Right hindlimb (tissue), 1 donor: ENCODE measurements at regions not wholly inside any gene's neighbourhood (a gene's known extent, or its start where the extent isn't known, plus 50 kb on each side); places are given as distances from the start of the nearest gene placed in this dataset.

ENCODE experiments used
- DNase-seq: peaks from one replicate; pipeline ENCODE4 v3.0.0-alpha.2; 2018

DNA sequence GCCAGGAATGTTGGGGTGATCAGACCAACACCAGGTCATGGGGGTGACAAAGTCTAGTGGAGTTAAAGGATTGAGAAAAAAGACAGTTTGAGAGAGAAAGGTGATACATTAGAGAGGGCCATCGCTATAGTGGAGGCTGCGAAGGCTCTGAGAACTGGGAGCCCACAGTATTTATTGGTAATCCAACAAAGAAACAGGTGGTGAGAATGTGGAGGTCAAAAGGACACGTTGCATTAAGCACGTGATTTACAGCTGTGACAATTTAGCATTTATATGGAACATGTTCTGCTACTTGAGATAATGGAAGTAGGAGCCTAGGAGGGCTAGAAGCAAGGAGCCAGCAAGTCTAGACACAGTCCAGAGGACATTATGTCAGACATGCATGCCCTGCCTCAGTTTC lies 2086.5 kb upstream of the C9orf72 start:
- DNase-seq = no peak

GRCh38 chr9:29668732-29669131 lies 2095.5 kb upstream of the C9orf72 start:
- no peak for DNase-seq

DNA sequence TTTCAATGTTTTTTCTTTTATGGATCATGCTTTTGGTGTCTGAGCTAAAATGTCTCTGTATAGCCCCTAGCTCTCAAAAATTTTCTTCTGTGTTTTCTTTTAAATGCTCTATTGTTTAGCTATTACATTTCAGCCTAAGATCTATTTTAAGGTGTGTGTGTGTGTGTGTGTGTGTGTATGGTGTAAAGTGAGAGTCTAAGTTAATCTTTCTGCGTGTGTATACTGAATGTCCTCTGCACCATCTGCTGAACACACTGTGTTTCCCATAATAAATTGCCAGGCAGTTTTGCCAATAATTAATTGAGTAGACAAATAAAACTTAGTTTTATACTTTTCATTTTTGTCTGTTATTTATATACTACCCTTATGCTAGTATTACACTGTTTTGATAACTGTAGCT lies 2096.3 kb upstream of the C9orf72 start:
- no peak for DNase-seq

DNA sequence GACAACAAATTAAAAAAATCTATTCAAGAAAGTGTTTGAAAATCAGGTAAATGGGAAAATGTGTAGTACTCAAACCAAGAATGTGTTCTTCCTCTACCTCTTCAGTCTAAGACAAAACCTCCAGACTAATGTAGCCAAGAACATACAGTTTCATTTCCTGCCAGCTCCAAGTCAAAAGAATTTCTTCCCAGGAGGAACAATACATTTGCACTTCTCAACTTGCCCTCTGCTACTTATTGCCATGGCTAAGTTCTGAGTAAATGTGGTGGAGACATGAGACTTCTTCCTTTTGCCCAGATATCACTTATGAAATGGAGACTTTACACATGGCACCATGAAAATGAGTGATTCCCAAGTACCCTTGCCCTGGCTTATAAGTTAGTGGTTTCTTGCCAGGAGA lies 2112.2 kb upstream of the C9orf72 start:
- DNase-seq = no peak

- DNase-seq = no peak
These were observed 2117.9 kb upstream of the C9orf72 start for GRCh38 chr9:29691145-29691544.

DNA sequence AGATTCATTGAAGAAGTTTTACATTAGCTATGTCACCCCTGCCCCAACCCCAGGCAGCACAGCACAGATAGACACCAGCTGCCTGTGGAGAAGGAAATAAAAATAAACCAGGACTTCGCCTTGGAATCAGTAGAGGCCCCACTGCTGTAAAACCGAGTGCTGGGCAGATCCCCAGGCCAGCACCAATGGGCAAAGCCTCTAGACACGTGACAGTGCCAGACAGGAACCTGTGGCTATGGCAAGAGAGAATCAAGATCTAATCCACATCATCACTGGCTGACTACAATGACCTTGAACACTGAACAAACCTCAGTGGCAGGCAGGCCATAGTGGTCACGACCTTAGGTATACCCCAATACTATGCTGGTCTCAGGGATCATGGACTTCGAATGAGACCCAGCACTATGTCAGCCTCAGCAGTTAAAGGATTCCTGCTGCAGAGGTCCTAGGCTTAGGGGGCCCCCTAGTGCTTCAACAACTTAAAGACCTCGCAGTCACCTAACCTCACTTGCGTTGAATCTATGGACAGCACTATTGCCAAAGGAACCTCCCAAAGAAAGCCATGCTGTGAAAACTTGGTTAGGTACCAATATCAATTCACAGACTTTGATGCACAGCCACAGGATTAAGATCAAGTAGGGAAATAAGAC lies 2118.6 kb upstream of the C9orf72 start:
- no peak for DNase-seq

DNA sequence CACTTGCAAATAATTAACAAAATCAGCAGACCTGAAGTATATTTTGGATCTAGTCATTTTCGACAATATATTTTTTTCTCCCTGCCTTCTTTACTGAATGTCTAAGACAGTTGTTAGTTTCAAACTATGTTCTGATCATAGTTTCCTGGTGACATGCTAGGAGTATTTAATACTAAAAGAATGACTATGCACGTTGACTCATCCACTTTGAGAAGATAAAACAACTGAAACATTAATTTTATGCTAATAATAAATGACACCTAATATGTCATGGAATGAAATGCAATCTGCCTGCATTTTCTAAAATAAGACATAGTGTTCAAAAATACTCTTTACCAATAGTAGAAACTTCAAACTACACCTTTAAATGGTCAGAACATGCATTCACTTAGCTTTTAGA lies 2123.7 kb upstream of the C9orf72 start:
- DNase-seq = no peak

GRCh38 chr9:29701559-29701958 lies 2128.3 kb upstream of the C9orf72 start:
- DNase-seq = no peak

DNA sequence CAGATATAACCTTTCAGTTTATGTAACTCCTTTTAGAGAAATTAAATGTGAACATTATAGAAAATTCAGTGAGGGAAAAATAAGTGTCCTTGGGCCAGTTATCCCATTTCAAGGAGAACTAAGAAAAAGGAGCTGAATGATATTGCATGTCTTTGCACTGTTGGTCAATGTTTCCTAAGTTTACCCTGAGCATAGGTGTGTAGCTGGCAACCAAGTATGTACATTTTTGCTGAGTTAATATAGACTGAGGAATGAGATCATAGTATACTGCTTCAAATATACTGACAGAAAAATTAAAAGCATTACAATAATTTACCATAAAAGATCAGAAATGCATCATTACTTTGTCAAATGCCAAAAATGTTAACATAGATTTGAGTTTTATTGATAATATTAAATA lies 2128.7 kb upstream of the C9orf72 start:
- no peak for DNase-seq

DNA sequence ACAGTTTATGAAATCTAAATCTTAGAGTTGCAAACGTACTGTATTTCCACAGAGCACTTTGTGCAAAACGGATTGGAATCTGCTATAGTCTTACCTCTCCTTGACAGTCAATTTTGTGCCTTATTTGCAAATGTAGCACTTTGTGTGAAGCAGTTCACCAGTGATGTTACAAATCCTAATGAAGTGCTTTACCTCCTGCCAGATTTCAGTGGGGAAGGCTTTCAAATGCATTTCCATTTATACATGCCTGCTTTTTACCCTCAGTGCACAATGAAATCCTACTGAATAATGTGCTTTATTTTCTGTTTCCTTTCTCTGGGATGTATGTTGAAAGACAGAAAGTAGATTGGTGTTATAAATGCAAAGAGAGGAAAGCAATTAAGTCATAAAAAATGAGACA lies 2141.6 kb upstream of the C9orf72 start:
- DNase-seq = no peak

GRCh38 chr9:29717631-29718030 lies 2144.3 kb upstream of the C9orf72 start:
- DNase-seq = no peak

DNA sequence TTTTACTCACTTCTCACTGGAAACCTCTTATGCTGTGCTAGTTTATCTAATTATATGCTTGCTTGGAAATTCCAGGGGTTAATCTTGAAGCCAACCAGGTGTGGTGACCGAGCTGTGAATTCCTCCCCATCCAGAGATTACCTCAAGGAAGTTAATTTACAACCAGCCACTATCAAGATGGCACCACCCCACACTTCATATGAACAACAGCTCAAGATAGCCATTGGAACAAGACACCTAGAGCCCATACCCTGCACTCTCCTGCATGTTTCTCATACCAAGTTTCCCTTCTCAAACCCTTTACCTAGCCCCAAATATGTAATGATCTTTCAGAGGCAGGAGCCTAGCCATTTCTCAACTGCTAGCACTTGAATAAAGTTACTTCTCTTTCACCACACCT lies 2156.9 kb upstream of the C9orf72 start:
- no peak for DNase-seq

GRCh38 chr9:29740518-29740917 lies 2167.2 kb upstream of the C9orf72 start:
- DNase-seq = no peak

- DNase-seq = no peak
These were observed 2167.9 kb upstream of the C9orf72 start for GRCh38 chr9:29741169-29741568.

DNA sequence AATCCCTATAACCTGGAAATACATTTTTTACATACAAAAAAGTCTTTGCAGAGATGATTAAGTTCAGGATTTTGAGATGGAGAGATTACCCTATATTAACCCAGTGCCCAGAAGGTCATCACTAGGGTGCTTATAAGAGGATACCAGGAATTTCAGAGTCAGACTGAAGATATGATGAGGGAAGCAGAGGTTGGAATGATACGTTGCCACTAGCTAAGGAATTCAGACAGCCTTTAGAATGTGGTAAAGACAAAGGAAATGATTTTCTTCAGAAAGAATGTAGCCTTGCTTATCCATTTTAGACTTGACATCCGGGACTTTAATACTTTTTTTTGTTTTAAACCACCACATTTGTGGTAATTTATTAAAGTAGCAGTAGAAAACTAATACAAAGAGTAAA lies 2176.8 kb upstream of the C9orf72 start:
- no peak for DNase-seq

GRCh38 chr9:29751226-29751625 lies 2177.9 kb upstream of the C9orf72 start:
- DNase-seq = no peak

DNA sequence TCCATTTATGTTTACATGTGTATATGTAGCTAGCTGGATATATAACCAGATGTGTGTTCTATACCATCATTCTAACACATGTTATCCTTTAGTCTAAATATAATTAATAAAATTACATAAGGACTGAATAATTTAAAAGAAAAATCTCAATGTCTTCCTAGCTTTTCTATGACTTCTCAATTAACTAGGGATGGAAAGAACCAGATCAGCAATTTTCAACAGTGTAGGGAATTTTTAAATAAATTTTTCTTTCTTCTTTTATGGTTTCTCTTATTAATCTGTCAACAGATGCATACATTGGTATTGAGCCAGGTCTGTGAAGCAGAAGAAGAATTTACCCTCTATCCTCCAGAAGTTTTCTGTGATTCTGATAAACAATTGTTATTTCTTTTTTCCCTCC lies 2180.4 kb upstream of the C9orf72 start:
- DNase-seq = no peak

DNA sequence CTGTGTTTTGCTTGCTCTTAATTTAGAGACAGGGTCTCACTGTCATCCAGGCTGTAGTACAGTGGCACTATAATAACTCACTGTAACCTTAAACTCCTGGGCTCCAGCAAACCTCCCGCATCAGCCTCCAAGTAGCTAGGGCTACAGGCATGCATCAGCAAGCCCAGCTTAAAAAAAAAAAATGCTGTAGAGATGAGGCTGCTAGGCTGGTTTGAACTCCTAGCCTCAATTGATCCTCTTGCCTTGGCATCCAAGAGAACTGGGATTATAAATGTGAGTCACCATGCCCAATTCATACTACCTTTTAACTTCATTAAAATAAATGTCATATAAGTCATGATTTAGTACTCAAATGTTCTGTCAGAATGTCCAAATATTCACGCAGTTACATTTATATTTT lies 2195.7 kb upstream of the C9orf72 start:
- DNase-seq = no peak

DNA sequence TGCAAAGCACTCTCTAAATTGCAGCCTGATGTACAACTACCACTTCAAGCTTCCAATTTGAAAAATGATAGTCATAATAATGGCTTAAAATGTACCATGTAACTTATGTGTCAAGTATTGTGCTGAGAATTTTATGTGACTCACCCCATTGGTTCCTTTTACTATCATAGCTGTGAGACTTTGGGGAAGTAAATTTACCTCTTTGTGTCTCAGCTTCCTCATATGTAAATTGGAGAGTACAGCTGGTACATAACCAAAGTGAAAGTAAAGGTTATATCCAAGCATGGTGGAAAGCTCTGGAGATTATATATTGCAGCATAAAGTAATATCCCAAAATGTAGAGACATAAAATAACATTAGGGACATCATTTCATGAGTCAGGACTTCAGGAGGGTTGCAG lies 2200.4 kb upstream of the C9orf72 start:
- DNase-seq = no peak

- DNase-seq = no peak
These were observed 2202.2 kb upstream of the C9orf72 start for GRCh38 chr9:29775491-29775890.

- DNase-seq = no peak
These were observed 2205.1 kb upstream of the C9orf72 start for GRCh38 chr9:29778281-29778849.

- no peak for DNase-seq
These were observed 2220.7 kb upstream of the C9orf72 start for GRCh38 chr9:29793970-29794369.

- no peak for DNase-seq
These were observed 2223.1 kb upstream of the C9orf72 start for GRCh38 chr9:29796291-29796952.

- no peak for DNase-seq
These were observed 2225.3 kb upstream of the C9orf72 start for GRCh38 chr9:29798599-29798998.

DNA sequence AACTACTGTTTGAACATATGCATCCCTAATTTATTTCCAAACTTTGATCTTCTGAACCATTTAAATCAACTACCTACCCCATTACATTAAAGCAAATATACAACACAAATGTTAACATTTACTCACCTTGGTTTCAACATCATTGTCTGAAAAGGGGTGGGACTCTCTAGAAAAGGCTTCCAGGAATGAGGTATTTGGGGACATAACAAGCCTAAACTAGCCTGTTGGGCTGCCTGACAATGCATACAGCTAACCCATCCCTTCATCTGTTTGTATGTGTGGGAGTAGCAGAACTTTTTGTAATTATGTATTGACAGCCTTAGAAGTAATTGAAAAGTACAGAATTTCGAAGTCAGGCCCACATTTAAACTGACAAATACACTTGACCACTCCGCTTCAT lies 2225.9 kb upstream of the C9orf72 start:
- no peak for DNase-seq
